ENCODE measurements at regions not wholly inside any gene's neighbourhood (a gene's known extent, or its start where the extent isn't known, plus 50 kb on each side); places are given as distances from the start of the nearest gene placed in this dataset.
A peak's percentile ranks its signal among the peaks of the same experiment; 100 is the strongest.

- TF ChIP-seq EHMT2 (IDR thresholded peaks at IDR 0.05; ENCODE audit: borderline replicate concordance, low read depth, low read length) (no peak), KDM2A (CRISPR knock-in tag; IDR thresholded peaks at IDR 0.05; ENCODE audit: borderline replicate concordance, low read depth) (peak; percentile 69; the same call in 1 of the 2 replicates), MAFG (CRISPR knock-in tag; IDR thresholded peaks at IDR 0.05) (no peak), CENPT (CRISPR knock-in tag; IDR thresholded peaks at IDR 0.05; ENCODE audit: low read depth) (no peak), MTF2 (CRISPR knock-in tag; IDR thresholded peaks at IDR 0.05; ENCODE audit: borderline replicate concordance) (no peak), NPAS2 (CRISPR knock-in tag; IDR thresholded peaks at IDR 0.05; ENCODE audit: borderline replicate concordance) (no peak), MAZ (IDR thresholded peaks at IDR 0.05; ENCODE audit: borderline replicate concordance, low read depth, low read length) (no peak), MAZ (CRISPR knock-in tag; IDR thresholded peaks at IDR 0.05; ENCODE audit: low read depth) (0 out of 2 replicates have a peak, but pooled peaks have one; percentile 36), GTF3A (CRISPR knock-in tag; conservative IDR thresholded peaks at IDR 0.05) (no peak), ZNF704 (CRISPR knock-in tag; IDR thresholded peaks at IDR 0.05; ENCODE audit: borderline replicate concordance) (no peak), ZNF510 (CRISPR knock-in tag; IDR thresholded peaks at IDR 0.05; ENCODE audit: low read depth) (no peak), ZNF563 (CRISPR knock-in tag; IDR thresholded peaks at IDR 0.05) (no peak), SP5 (CRISPR knock-in tag; IDR thresholded peaks at IDR 0.05; ENCODE audit: borderline replicate concordance, low read depth) (0 out of 2 replicates have a peak, but pooled peaks have one; percentile 58), ZNF891 (CRISPR knock-in tag; IDR thresholded peaks at IDR 0.05) (0 out of 2 replicates have a peak, but pooled peaks have one; percentile 45), ZNF3 (CRISPR knock-in tag; IDR thresholded peaks at IDR 0.05) (no peak), SUZ12 (IDR thresholded peaks at IDR 0.05; ENCODE audit: low read depth, low read length) (no peak)
- TF ChIP-seq, protein P1, sequence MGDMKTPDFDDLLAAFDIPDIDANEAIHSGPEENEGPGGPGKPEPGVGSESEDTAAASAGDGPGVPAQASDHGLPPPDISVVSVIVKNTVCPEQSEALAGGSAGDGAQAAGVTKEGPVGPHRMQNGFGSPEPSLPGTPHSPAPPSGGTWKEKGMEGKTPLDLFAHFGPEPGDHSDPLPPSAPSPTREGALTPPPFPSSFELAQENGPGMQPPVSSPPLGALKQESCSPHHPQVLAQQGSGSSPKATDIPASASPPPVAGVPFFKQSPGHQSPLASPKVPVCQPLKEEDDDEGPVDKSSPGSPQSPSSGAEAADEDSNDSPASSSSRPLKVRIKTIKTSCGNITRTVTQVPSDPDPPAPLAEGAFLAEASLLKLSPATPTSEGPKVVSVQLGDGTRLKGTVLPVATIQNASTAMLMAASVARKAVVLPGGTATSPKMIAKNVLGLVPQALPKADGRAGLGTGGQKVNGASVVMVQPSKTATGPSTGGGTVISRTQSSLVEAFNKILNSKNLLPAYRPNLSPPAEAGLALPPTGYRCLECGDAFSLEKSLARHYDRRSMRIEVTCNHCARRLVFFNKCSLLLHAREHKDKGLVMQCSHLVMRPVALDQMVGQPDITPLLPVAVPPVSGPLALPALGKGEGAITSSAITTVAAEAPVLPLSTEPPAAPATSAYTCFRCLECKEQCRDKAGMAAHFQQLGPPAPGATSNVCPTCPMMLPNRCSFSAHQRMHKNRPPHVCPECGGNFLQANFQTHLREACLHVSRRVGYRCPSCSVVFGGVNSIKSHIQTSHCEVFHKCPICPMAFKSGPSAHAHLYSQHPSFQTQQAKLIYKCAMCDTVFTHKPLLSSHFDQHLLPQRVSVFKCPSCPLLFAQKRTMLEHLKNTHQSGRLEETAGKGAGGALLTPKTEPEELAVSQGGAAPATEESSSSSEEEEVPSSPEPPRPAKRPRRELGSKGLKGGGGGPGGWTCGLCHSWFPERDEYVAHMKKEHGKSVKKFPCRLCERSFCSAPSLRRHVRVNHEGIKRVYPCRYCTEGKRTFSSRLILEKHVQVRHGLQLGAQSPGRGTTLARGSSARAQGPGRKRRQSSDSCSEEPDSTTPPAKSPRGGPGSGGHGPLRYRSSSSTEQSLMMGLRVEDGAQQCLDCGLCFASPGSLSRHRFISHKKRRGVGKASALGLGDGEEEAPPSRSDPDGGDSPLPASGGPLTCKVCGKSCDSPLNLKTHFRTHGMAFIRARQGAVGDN (CRISPR knock-in tag; IDR thresholded peaks at IDR 0.05): peak; percentile 29
- TF ChIP-seq, protein P2, sequence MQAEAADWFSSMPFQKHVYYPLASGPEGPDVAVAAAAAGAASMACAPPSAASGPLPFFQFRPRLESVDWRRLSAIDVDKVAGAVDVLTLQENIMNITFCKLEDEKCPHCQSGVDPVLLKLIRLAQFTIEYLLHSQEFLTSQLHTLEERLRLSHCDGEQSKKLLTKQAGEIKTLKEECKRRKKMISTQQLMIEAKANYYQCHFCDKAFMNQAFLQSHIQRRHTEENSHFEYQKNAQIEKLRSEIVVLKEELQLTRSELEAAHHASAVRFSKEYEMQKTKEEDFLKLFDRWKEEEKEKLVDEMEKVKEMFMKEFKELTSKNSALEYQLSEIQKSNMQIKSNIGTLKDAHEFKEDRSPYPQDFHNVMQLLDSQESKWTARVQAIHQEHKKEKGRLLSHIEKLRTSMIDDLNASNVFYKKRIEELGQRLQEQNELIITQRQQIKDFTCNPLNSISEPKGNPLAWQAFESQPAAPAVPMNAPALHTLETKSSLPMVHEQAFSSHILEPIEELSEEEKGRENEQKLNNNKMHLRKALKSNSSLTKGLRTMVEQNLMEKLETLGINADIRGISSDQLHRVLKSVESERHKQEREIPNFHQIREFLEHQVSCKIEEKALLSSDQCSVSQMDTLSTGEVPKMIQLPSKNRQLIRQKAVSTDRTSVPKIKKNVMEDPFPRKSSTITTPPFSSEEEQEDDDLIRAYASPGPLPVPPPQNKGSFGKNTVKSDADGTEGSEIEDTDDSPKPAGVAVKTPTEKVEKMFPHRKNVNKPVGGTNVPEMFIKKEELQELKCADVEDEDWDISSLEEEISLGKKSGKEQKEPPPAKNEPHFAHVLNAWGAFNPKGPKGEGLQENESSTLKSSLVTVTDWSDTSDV (CRISPR knock-in tag; IDR thresholded peaks at IDR 0.05): no peak
Observed at GRCh38 chr11:45339729-45340519, 53.8 kb upstream of the SYT13 start (continued).
